ENCODE measurements at regions not wholly inside any gene's neighbourhood (a gene's known extent, or its start where the extent isn't known, plus 50 kb on each side); places are given as distances from the start of the nearest gene placed in this dataset.

- TF ChIP-seq TAF1 (IDR thresholded peaks at IDR 0.05; ENCODE audit: borderline replicate concordance, insufficient read depth, low read length), result no peak
- no peak for TF ChIP-seq REST (IDR thresholded peaks at IDR 0.05; ENCODE audit: insufficient read depth in 1 of 2, low read depth in 2 of 2, low read length in 2 of 2)
- no peak for TF ChIP-seq POLR2AphosphoS5 (IDR thresholded peaks at IDR 0.05; ENCODE audit: low read depth, low read length)
Observed at GRCh38 chr9:80437825-80438224, 866.1 kb downstream of the TLE4 start.
